ENCODE measurements at regions not wholly inside any gene's neighbourhood (a gene's known extent, or its start where the extent isn't known, plus 50 kb on each side); places are given as distances from the start of the nearest gene placed in this dataset.

DNA sequence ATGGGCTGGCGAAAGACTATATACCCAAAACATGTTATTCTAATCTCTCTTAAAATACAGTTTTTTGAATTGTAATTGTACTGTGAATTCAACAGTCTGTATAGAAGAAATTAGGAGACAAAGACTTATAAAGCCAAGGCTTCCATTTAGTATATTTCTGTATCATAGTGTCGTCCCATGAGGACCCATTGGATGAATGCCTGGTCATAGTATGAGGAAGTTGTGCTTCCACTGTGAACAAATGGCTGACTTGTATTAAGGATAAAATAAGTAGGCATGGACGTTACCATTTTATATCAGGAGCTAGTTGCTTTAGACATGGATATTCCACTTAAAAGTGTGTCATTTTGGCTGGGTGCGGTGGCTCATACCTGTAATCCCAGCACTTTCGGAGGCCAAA, 55.9 kb upstream of the NAV3 start:
- TF ChIP-seq, protein P1, sequence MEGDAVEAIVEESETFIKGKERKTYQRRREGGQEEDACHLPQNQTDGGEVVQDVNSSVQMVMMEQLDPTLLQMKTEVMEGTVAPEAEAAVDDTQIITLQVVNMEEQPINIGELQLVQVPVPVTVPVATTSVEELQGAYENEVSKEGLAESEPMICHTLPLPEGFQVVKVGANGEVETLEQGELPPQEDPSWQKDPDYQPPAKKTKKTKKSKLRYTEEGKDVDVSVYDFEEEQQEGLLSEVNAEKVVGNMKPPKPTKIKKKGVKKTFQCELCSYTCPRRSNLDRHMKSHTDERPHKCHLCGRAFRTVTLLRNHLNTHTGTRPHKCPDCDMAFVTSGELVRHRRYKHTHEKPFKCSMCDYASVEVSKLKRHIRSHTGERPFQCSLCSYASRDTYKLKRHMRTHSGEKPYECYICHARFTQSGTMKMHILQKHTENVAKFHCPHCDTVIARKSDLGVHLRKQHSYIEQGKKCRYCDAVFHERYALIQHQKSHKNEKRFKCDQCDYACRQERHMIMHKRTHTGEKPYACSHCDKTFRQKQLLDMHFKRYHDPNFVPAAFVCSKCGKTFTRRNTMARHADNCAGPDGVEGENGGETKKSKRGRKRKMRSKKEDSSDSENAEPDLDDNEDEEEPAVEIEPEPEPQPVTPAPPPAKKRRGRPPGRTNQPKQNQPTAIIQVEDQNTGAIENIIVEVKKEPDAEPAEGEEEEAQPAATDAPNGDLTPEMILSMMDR (IDR thresholded peaks at IDR 0.05), result no peak
- no peak for TF ChIP-seq POLR2A (IDR thresholded peaks at IDR 0.05)

Data from thyroid gland (tissue), 4 donors.